Islet precursor cell (in vitro differentiated cells): ENCODE measurements at regions not wholly inside any gene's neighbourhood (a gene's known extent, or its start where the extent isn't known, plus 50 kb on each side); places are given as distances from the start of the nearest gene placed in this dataset.
"Not testable (repeated sequence)": the region's sequence is repeated elsewhere in the genome, so short reads cannot be mapped to it uniquely, and the experiment has no call there.

Experiments used
- DNase-seq: peaks from one replicate; pipeline ENCODE4 v3.0.0-alpha.2; 2018

DNA sequence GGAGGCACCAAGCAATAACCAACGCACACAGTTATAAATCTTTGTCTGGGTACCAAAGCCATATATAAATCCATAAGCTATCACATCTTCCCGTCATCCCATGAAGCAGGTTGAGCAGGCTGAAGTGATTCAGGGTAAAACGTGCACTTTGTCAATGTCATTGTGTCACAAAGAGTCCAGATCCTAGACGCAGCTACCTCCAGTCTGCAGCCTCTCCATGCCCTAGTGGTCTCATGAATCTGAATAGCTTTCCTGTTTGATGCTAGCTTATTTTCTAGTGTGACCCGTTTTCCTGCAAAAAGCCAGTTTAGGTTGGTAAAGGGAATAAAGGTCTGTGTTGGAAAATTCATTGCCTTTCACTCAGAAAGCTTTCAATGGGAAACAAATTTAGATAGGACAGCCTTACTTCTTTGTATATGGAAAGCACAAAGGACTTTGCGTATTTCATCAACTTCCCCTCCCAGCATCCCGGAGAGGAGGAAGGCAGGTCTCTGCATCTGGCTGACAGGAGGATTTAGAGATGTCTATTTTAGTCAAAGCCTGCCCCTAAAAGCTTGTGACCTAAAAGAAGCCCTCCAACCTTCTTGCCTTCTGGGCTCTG, 222.3 kb upstream of the ARL4C start:
- DNase-seq = no peak

GRCh38 chr2:234716271-234716670, 219.4 kb upstream of the ARL4C start:
- no peak for DNase-seq

- no peak for DNase-seq
Measured at GRCh38 chr2:234715671-234716250, 218.9 kb upstream of the ARL4C start.

DNA sequence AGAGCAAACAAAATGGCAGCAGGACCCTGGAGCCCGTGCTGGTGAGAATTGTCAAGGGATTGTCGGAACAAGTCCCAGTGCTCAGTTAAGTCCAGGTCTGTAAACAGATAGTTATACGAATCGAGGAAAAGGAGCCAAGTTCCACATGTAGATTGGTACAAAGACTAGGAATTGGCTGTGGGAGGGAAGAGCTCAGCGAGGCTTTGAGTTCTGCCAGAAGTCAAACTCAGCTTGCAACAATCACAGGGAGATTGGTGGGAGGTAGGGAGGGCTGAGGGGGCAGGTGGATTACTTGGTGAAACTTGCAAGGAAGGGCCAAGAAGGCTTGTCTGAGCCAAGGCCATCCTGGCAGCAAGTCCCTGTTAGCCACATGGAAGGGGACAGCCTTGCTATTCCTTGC, 217.8 kb upstream of the ARL4C start:
- no peak for DNase-seq

DNA sequence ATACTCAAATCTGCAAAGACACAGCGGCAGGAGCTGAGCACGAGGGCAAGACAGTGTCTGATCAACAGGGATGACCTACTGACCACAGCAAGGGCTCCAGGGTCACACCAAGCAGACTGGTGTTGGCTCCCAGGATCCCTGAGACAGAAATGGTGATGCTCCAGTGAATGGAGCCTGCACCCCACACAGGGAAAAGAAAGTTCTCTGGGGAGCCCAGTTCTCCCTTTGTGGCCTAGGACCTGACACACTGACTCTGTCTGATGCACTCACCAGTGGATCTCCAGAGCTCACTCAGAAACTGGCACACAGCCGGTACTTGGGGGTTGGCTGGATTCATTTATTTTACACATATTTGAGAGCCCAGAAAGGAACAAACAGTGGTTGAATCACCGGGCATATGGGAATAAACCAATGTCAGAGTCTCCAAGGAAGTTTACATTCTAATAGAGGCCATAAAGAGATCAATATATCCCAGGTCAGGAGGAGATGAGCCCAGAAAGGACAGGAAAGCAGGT, 215.6 kb upstream of the ARL4C start:
- DNase-seq = no peak

DNA sequence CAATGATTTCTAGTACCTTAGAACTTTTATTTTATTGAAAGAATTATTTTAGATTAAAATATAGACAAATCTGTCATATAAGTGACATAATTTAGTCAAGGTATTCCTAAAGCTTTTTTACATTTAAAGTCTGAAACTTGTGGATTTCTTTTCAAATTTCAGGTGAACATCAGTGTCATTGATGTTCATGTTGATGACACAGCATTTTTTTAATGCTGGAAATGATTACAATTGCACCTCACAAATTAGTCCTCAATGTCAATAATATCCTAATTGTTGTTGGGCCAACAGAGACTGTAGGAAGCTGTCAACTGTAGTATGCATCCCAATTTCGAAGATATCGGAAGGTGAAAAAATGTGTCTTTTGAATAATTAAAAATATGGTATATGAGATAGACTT, 214.4 kb upstream of the ARL4C start:
- no peak for DNase-seq

GRCh38 chr2:234710587-234710986, 213.7 kb upstream of the ARL4C start:
- no peak for DNase-seq

DNA sequence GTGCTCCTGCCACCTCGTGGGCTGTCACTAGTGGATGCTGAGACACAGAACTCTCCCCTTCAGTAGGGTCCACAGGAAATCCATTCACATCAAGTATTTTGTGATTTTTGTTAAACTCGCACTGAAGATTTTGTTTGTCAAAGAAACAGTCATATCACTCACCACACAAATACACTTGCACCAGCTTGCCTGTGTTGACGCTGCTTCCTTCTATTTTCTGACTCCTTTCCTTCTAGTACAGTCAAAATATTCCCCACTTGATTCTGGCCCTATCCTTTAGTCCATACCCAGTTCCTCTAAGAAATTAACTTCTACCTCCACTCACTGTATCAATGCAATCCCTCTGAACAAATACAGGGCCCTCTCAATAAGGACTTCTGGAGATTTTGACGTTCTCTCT, 213.2 kb upstream of the ARL4C start:
- DNase-seq = no peak

DNA sequence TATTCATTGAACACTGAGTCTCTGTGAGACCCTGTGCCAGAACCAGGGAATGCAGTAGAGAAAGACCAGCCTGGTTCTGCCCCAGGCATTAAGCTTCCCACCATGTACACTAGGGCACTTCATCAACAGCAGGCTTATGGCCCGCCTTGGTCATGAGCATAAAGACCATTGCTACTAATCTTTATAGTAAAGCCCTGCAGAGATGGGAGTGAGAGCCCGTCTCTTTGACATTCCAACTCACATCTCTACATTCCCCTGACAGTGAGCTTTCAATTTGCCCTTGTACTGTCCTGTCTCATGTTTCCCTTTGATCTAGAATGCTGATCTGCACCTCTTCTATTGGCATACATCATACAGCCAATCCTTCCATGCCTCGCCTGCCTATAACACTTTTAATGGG, 211.8 kb upstream of the ARL4C start:
- no peak for DNase-seq

DNA sequence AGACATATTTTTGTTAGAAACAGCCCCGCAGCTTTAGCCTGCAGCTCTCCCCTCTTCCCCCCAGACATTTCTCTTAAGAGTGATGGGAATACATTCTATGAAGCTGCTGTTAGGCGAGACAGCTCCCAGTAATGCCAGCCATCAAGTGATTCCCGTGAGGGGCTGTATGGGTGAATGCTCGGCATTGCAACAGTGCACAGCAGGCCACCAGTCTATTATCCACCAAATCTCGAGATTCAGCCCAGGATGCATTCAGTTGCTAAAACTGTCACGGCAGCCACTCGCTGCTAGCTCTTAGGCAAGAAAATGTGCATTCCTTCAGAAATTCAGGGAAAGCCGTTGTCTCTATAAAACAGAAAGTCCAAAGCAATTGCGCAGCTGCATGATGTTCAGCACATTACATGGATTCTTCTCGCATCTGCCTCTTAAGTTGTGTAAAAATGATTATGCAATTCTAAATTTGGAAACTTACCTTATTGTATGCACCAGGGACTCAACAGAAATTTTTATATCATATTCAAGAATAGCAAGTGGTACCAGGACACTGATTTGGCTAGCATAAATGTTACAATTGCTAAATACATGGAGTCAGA, 211.3 kb upstream of the ARL4C start:
- no peak for DNase-seq

DNA sequence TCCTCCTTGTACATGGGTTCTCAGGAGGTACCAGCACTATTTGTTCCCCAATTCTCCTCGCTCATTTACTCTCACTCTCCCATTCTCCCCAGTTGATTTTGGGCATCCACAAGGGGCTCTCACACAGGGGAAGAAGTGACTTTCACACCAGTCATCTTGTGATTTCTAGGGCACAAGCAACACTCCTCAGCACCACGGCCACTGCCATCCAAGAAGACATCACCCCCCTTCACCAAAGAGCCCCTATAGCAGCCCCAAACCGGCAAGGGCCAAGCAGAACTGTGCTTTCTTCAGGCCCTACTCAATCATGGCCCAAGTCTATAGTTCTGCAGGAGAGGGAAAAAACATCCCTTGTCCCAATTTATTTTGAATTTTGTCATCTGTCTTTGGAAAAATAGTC, 209.2 kb upstream of the ARL4C start:
- no peak for DNase-seq

GRCh38 chr2:234705108-234705507, 208.2 kb upstream of the ARL4C start:
- DNase-seq = peak; percentile 71

DNA sequence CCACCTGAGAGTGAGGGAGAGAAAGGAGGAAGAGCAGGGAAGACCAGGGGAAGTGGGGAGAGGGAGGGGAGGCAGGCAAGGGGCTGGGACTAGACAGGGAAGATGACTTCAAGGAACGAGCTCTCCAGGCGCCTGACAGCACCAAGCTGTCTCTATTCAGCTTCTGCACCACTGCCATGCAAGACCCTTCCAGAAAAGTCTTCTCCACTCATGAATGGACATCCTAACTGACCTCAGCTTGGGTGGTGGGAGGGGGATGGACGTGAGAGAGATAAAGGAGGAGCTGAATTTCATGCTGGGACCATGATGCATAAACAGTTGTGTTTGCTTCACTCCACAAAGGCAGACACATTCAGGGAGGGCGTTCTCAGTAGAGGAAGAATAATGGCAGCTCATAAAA, 206.4 kb upstream of the ARL4C start:
- DNase-seq = no peak

GRCh38 chr2:234702731-234703225, 205.9 kb upstream of the ARL4C start:
- DNase-seq = peak; percentile 73

DNA sequence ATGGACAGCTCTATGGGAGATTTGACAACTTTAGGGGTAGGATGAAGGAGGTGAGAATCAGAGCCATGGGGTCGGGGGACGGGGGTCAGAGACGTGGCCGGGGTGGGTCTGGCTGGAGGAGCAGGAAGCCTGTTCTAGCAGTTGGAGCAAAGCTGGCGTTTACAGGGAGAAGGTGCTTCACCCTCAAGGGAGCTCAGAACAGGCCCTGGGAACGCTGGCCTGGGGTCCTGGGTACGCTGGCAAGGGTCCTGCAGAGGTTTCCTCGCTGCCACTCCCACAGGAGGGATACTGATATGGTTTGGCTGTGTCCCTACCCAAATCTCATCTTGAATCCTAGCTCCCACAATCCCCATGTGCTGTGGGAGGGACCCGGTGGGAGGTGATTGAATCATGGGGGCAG, 205.0 kb upstream of the ARL4C start:
- no peak for DNase-seq

DNA sequence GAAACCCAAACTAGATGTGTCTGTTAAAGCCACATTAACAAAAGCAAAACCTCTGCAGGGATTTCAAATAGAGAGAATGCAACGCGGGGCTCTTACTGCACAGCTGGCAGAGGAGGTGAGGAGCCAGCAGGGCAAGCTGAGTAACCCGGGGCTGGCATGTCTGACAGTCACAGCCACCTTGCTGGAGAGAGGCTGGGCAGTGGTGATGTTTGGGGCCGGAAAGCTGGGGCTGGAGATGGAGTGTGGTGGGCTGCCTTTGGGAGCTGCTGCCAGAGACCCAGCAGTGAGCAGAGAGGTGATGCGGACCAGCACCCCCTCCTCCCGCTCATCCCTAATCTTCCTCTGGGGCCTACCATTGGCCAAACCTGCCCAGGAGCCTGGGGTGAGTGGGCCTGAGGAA, 204.5 kb upstream of the ARL4C start:
- DNase-seq = no peak

DNA sequence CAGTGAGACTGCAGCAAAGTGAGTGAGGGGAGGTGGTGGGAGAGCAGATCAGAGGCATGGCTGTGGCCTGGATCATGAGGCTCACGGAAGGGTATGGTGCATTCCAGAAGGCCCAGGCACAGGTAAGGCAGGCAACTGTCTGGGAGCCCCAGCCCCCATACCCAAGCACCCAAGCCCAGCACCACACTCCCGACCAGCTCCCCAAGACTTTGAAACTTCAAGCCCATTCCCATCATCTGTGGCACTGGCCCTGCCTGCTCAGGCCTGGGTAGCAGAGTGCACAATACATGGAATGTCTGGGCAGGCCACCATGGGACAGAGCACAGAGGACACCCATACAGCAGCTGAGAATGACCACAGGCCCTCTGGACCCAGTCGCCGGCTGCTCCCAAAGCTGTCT, 202.6 kb upstream of the ARL4C start:
- no peak for DNase-seq

GRCh38 chr2:234697300-234697876, 200.5 kb upstream of the ARL4C start:
- not testable (repeated sequence) for DNase-seq

DNA sequence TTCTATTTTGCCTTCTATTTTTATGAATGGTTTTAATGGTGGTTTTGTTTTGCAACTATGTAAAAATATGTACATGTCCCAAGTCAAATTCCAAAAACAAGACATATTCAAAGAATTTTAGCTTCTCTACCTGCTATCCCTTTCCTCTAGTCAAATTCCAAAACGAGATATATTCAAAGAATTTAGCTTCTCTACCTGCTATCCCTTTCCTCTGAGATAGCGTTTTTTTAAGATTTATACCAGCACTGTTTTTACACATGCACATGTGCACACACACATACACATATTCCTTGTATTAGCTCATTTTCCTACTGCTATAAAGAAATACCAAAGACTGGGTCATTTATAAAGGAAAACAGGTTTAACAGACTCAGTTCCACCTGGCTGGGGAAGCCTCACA, 199.1 kb upstream of the ARL4C start:
- no peak for DNase-seq

DNA sequence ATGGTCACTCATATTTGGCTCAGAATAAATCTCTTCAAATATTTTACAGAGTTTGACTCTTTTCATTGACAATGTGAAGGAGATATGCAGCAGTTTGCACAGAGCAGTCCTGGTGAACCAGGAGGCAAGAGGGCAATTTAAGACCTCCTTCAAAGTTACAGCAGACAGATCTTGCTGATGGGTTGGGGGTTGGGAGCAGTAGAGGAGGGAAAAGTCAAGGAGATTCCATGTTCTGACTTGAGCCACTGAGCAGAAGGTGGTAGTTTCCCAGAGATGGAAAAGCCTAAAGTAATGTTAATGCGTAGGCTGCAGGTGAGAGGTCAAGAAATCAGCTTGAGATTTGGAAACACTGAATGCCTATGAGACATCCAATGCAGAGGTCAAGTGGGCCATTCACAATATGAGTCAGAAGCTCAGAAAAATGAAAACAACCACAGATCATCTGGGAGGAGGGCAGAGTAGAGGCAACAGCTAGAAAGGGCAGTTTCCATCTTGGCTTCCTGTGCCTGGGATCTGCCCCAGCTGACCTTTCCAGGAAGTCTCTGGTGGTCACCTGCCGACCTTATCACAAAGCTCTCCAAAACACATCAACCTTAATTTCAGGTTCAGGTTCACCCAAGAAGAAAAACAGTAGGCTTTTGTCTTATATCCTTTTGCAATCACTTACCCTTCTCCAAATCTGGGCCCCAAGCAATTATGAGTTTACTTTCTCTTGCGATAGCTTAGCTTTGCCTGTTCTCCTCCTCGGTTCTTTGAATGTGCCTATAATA, 197.5 kb upstream of the ARL4C start:
- no peak for DNase-seq

DNA sequence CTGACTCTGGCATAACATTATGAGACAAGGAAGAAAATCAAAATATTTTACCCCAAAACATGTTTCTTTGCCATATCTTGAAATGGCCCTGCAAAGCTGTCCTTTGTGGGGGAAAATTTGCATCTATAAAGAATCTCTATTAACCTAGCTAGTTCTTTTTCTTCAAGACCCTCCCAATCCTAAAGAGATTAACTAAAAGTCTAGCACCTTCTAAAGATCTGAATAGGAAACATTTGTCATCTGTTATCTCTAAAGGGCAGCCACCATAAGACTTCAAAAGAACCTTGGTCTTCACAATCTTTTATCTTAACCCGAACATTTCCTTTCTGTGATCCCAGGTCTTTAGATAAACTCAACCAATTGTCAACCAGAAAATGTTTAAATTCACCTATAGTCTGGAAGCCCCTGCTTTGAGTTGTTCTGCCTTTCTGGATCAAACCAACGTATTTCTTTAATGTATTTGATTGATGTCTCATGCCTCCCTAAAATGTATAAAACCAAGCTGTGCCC, 196.9 kb upstream of the ARL4C start:
- not testable (repeated sequence) for DNase-seq

- not testable (repeated sequence) for DNase-seq
Measured at GRCh38 chr2:234693191-234693590, 196.3 kb upstream of the ARL4C start.
